ENCODE measurements at regions not wholly inside any gene's neighbourhood (a gene's known extent, or its start where the extent isn't known, plus 50 kb on each side); places are given as distances from the start of the nearest gene placed in this dataset.
"Not testable (repeated sequence)": the region's sequence is repeated elsewhere in the genome, so short reads cannot be mapped to it uniquely, and the experiment has no call there.

- H3K4me3 ChIP-seq (ENCODE audit: low read length): no peak overlapping the region
- no peaks in the 10 kb centered on the region for H3K27me3 ChIP-seq (replicated peaks; ENCODE audit: control insufficient read depth, insufficient read depth, low read length)
- H3K9me3 ChIP-seq (ENCODE audit: control insufficient read depth, low read length): no peaks in the 10 kb centered on the region
- H3K36me3 ChIP-seq (ENCODE audit: control insufficient read depth, insufficient read depth, low read length, severe bottlenecking): no peaks in the 10 kb centered on the region
- H3K9ac ChIP-seq (ENCODE audit: low read length): no peak overlapping the region
- H3K4me1 ChIP-seq (ENCODE audit: control insufficient read depth, insufficient read depth, low read length): no peaks in the 10 kb centered on the region
- DNase-seq (ENCODE audit: low read depth): no peak
Observed at GRCh38 chr15:81785181-81785580, 260.6 kb downstream of the MEX3B start.

GRCh38 chr15:81784751-81785150 is 261.1 kb downstream of the MEX3B start:
- no peak overlapping the region for H3K9ac ChIP-seq (ENCODE audit: low read length)
- H3K4me1 ChIP-seq (ENCODE audit: control insufficient read depth, insufficient read depth, low read length): no peaks in the 10 kb centered on the region
- no peak overlapping the region for H3K4me3 ChIP-seq (ENCODE audit: low read length)
- no peaks in the 10 kb centered on the region for H3K27me3 ChIP-seq (replicated peaks; ENCODE audit: control insufficient read depth, insufficient read depth, low read length)
- no peaks in the 10 kb centered on the region for H3K9me3 ChIP-seq (ENCODE audit: control insufficient read depth, low read length)
- DNase-seq (ENCODE audit: low read depth): no peak
- H3K36me3 ChIP-seq (ENCODE audit: control insufficient read depth, insufficient read depth, low read length, severe bottlenecking): no peaks in the 10 kb centered on the region

DNA sequence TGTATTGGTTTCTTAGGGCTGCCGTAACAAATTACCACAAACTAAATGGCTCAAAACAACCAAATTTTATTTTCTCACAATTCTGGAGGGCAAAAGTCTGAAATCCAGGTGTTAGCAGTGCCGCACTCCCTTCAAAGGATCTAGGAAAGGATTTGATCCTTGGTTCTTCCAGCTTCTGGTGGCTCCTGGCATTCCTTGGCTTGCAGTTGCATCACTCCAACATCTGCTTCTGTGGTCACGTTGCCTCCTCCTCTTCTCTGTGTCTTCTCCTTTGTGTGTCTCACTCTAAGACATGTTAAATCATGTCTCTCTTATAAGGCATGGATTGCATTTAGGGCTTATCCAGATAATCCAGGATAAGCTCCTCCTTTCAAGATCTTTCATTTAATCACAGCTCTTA is 262.2 kb downstream of the MEX3B start:
- Histone ChIP-seq H3K27me3 (replicated peaks; ENCODE audit: control insufficient read depth, insufficient read depth, low read length) (no peaks in the 10 kb centered on the region), H3K9ac (ENCODE audit: low read length) (no peak overlapping the region), H3K9me3 (ENCODE audit: control insufficient read depth, low read length) (no peaks in the 10 kb centered on the region), H3K4me1 (ENCODE audit: control insufficient read depth, insufficient read depth, low read length) (no peaks in the 10 kb centered on the region), H3K4me3 (ENCODE audit: low read length) (no peak overlapping the region), H3K36me3 (ENCODE audit: control insufficient read depth, insufficient read depth, low read length, severe bottlenecking) (no peaks in the 10 kb centered on the region)
- DNase-seq (ENCODE audit: low read depth): no peak

- no peak for DNase-seq (ENCODE audit: low read depth)
- H3K36me3 ChIP-seq (ENCODE audit: control insufficient read depth, insufficient read depth, low read length, severe bottlenecking): no peaks in the 10 kb centered on the region
- H3K9ac ChIP-seq (ENCODE audit: low read length): no peak overlapping the region
- no peak overlapping the region for H3K4me3 ChIP-seq (ENCODE audit: low read length)
- H3K9me3 ChIP-seq (ENCODE audit: control insufficient read depth, low read length): no peaks in the 10 kb centered on the region
- no peaks in the 10 kb centered on the region for H3K27me3 ChIP-seq (replicated peaks; ENCODE audit: control insufficient read depth, insufficient read depth, low read length)
- H3K4me1 ChIP-seq (ENCODE audit: control insufficient read depth, insufficient read depth, low read length): no peaks in the 10 kb centered on the region
Observed at GRCh38 chr15:81783076-81783475, 262.7 kb downstream of the MEX3B start.

DNA sequence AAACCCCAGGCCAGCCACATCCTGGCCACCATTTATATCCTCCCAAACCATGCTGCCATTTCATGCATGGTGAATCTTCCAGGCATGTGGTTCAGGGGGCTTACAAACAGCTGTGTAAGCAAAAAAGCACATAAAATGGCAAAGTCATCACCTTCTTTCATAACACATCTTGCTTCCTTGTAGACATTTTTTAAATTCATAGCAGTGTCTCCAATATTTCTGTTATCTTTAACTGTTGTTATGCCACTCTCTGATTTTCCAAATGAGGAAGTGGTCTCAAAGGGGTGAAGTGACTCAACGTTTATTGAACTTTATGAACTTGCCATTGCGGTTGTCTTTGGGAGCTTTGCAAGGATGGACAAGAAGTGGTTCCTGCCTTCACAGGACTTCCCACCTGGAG is 264.4 kb downstream of the MEX3B start:
- Histone ChIP-seq H3K4me3 (ENCODE audit: low read length) (no peak overlapping the region), H3K9ac (ENCODE audit: low read length) (no peak overlapping the region), H3K27me3 (replicated peaks; ENCODE audit: control insufficient read depth, insufficient read depth, low read length) (no peaks in the 10 kb centered on the region), H3K4me1 (ENCODE audit: control insufficient read depth, insufficient read depth, low read length) (no peaks in the 10 kb centered on the region), H3K36me3 (ENCODE audit: control insufficient read depth, insufficient read depth, low read length, severe bottlenecking) (no peaks in the 10 kb centered on the region), H3K9me3 (ENCODE audit: control insufficient read depth, low read length) (no peaks in the 10 kb centered on the region)
- DNase-seq (ENCODE audit: low read depth): no peak

DNA sequence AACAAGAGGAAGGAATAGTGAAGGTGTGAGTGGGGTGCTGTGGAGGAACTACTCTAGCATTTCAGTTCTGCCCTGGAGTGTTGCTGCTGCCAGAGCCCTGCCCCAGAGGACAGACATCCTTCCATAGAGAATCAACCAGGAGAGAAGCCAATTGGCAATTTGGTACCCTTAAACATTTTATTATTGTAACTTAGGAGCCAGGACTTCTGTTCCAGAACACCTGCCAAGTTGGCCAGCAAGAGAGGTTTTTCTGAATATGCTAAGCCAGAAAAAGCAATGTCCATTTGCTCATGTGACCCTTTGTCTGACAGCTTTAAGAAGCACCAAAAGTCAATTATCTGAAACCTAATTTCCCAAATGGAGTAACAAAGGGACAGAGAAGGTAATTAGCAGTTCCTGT is 264.9 kb downstream of the MEX3B start:
- no peaks in the 10 kb centered on the region for H3K9me3 ChIP-seq (ENCODE audit: control insufficient read depth, low read length)
- no peak for DNase-seq (ENCODE audit: low read depth)
- H3K4me3 ChIP-seq (ENCODE audit: low read length): no peak overlapping the region
- H3K9ac ChIP-seq (ENCODE audit: low read length): no peak overlapping the region
- H3K4me1 ChIP-seq (ENCODE audit: control insufficient read depth, insufficient read depth, low read length): no peaks in the 10 kb centered on the region
- H3K27me3 ChIP-seq (replicated peaks; ENCODE audit: control insufficient read depth, insufficient read depth, low read length): no peaks in the 10 kb centered on the region
- H3K36me3 ChIP-seq (ENCODE audit: control insufficient read depth, insufficient read depth, low read length, severe bottlenecking): no peaks in the 10 kb centered on the region

DNA sequence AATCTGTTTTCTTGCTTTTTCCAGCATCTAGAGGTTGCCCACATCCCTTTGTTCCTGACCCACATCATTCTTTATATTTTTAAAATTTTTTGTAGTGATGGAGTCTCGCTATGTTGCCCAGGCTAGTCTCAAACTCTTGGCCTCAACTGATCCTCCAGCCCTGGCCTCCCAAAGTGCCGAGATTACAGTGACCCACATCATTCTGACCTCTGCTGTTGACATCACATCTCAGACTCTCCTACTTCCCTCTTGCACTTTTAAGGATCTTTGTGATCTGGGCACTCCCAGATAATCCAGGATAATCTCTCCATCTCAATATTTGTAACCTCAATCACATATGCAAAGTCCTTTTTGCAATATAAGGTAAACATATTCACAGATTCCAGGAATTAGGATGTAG is 266.6 kb downstream of the MEX3B start:
- Histone ChIP-seq H3K4me1 (ENCODE audit: control insufficient read depth, insufficient read depth, low read length) (no peaks in the 10 kb centered on the region), H3K36me3 (ENCODE audit: control insufficient read depth, insufficient read depth, low read length, severe bottlenecking) (no peaks in the 10 kb centered on the region), H3K9ac (ENCODE audit: low read length) (no peak overlapping the region), H3K27me3 (replicated peaks; ENCODE audit: control insufficient read depth, insufficient read depth, low read length) (no peaks in the 10 kb centered on the region), H3K9me3 (ENCODE audit: control insufficient read depth, low read length) (no peaks in the 10 kb centered on the region), H3K4me3 (ENCODE audit: low read length) (no peak overlapping the region)
- no peak for DNase-seq (ENCODE audit: low read depth)

DNA sequence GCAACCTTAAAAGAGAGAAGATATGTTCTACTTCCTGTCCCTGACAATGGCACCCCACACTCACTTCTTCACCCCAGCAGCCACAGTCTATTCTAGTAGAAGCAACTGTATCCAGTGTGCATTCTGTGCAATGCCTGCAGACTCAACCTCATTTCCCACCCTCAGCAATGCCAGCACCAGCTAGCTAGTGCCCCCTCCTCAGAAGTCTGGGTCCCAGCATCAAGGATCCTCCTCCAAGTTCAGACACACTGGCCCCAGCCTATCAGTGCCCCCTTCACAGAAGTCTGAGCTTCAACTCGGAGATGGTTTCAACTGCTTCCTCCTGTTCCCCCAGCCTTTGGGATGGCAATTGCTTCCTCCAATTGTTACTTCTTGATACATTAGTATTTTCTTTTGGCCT is 268.3 kb downstream of the MEX3B start:
- Histone ChIP-seq H3K9ac (ENCODE audit: low read length) (no peak overlapping the region), H3K27me3 (replicated peaks; ENCODE audit: control insufficient read depth, insufficient read depth, low read length) (no peaks in the 10 kb centered on the region), H3K36me3 (ENCODE audit: control insufficient read depth, insufficient read depth, low read length, severe bottlenecking) (no peaks in the 10 kb centered on the region), H3K4me3 (ENCODE audit: low read length) (no peak overlapping the region), H3K4me1 (ENCODE audit: control insufficient read depth, insufficient read depth, low read length) (no peaks in the 10 kb centered on the region), H3K9me3 (ENCODE audit: control insufficient read depth, low read length) (no peaks in the 10 kb centered on the region)
- no peak for DNase-seq (ENCODE audit: low read depth)

DNA sequence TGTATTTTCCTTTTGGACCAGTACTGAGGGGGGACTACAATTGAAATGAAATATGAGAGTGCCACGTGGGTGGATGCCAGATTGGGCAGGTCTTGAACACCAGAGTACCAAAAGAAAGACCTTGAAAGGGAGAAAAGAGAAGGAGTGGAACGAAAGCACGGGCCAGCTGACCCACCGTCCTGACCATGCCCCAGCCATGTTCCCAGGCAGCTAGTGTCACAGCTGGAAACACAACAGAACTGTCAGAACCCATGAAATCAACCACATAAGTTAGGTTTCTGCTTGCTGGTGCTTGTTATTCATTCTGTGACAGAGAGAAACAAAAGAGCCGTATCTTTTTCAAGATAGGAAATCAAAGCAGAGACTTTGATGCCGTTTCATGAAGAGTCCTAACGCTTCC is 268.8 kb downstream of the MEX3B start:
- H3K27me3 ChIP-seq (replicated peaks; ENCODE audit: control insufficient read depth, insufficient read depth, low read length): no peaks in the 10 kb centered on the region
- H3K9ac ChIP-seq (ENCODE audit: low read length): no peak overlapping the region
- no peak overlapping the region for H3K4me3 ChIP-seq (ENCODE audit: low read length)
- H3K9me3 ChIP-seq (ENCODE audit: control insufficient read depth, low read length): no peaks in the 10 kb centered on the region
- H3K4me1 ChIP-seq (ENCODE audit: control insufficient read depth, insufficient read depth, low read length): no peaks in the 10 kb centered on the region
- no peaks in the 10 kb centered on the region for H3K36me3 ChIP-seq (ENCODE audit: control insufficient read depth, insufficient read depth, low read length, severe bottlenecking)
- no peak for DNase-seq (ENCODE audit: low read depth)

- not testable (repeated sequence) for DNase-seq (ENCODE audit: low read depth); H3K4me3 ChIP-seq (ENCODE audit: low read length); H3K9ac ChIP-seq (ENCODE audit: low read length); H3K9me3 ChIP-seq (ENCODE audit: control insufficient read depth, low read length); H3K27me3 ChIP-seq (replicated peaks; ENCODE audit: control insufficient read depth, insufficient read depth, low read length); H3K36me3 ChIP-seq (ENCODE audit: control insufficient read depth, insufficient read depth, low read length, severe bottlenecking); H3K4me1 ChIP-seq (ENCODE audit: control insufficient read depth, insufficient read depth, low read length)
Observed at GRCh38 chr15:81775779-81776178, 270.0 kb downstream of the MEX3B start.

GRCh38 chr15:81774309-81774708 is 271.5 kb downstream of the MEX3B start:
- H3K4me3 ChIP-seq (ENCODE audit: low read length): no peak overlapping the region
- H3K9ac ChIP-seq (ENCODE audit: low read length): no peak overlapping the region
- DNase-seq (ENCODE audit: low read depth): no peak
- H3K36me3 ChIP-seq (ENCODE audit: control insufficient read depth, insufficient read depth, low read length, severe bottlenecking): no peaks in the 10 kb centered on the region
- peaks cover 6% of the 10 kb centered on the region for H3K9me3 ChIP-seq (ENCODE audit: control insufficient read depth, low read length)
- no peaks in the 10 kb centered on the region for H3K4me1 ChIP-seq (ENCODE audit: control insufficient read depth, insufficient read depth, low read length)
- H3K27me3 ChIP-seq (replicated peaks; ENCODE audit: control insufficient read depth, insufficient read depth, low read length): no peaks in the 10 kb centered on the region

DNA sequence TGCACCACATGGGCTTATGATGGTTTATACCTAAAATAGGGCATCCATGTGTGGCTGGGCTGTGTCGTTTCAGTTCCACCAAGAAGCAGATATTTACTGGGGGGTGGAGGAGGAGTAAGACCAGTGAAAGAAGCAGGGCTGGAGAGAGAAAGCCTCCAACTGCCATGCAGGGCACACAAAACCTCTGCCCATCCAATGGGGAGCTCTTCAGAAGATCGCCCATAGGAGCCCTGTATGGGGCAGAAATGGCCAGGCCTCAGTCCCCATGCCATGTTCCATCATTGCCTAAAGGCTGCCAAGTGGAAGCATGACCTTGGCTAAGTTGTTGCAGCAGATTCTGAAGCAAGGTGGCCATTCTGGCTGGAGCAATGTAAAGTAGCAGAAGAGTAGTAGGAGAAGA is 277.0 kb downstream of the MEX3B start:
- Histone ChIP-seq H3K36me3 (ENCODE audit: control insufficient read depth, insufficient read depth, low read length, severe bottlenecking) (no peaks in the 10 kb centered on the region), H3K4me1 (ENCODE audit: control insufficient read depth, insufficient read depth, low read length) (no peaks in the 10 kb centered on the region), H3K4me3 (ENCODE audit: low read length) (no peak overlapping the region), H3K9me3 (ENCODE audit: control insufficient read depth, low read length) (peaks cover 6% of the 10 kb centered on the region), H3K9ac (ENCODE audit: low read length) (no peak overlapping the region), H3K27me3 (replicated peaks; ENCODE audit: control insufficient read depth, insufficient read depth, low read length) (no peaks in the 10 kb centered on the region)
- no peak for DNase-seq (ENCODE audit: low read depth)

All from adipocyte (in vitro differentiated cells).